Gastrocnemius medialis (tissue), 4 donors: ENCODE measurements at regions not wholly inside any gene's neighbourhood (a gene's known extent, or its start where the extent isn't known, plus 50 kb on each side); places are given as distances from the start of the nearest gene placed in this dataset.

ENCODE experiments used
- POLR2A ChIP-seq, 2 donors: fragments of 450-650 bp; IDR thresholded peaks; one replicate each; pipeline ENCODE4 v1.6.1; 2017; ENCODE audit warnings: antibody characterized with exemption in 2 of 2, mild to moderate bottlenecking in 2 of 2, moderate library complexity in 2 of 2
- TF ChIP-seq, protein P1 (sequence below), 5 experiments: fragments of 450-650 bp in 3 of 5; fragments of 200-600 bp in 2 of 5; sonication (generic) in 2 of 5; IDR thresholded peaks in 4 of 5; conservative IDR thresholded peaks in 1 of 5; 1 replicate in 4 of 5; 2 replicates in 1 of 5; pipeline ENCODE4 v1.5.1; 2016 to 2019; ENCODE audit warnings: antibody characterized with exemption in 5 of 5, mild to moderate bottlenecking in 3 of 5, moderate library complexity in 3 of 5

DNA sequence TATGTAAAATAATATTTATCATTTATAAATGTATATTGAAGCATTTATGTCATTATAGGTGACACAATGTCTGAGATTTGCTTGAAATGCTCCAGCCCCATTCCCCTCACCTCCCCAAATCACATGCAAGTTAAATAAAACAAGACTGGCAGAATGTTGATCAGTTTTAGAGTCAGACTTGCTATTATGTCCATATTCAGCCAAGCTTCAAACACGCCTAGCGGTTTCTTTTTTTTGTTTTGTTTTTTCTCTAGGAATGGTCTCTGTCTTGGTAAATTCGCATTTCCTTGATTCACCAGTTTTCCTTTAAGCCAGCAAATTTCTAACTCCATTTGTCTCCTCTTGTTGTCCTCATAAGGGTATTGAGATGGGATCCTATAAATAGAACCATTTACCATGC is 153.0 kb upstream of the HMHB1 start:
- TF ChIP-seq, protein P1, sequence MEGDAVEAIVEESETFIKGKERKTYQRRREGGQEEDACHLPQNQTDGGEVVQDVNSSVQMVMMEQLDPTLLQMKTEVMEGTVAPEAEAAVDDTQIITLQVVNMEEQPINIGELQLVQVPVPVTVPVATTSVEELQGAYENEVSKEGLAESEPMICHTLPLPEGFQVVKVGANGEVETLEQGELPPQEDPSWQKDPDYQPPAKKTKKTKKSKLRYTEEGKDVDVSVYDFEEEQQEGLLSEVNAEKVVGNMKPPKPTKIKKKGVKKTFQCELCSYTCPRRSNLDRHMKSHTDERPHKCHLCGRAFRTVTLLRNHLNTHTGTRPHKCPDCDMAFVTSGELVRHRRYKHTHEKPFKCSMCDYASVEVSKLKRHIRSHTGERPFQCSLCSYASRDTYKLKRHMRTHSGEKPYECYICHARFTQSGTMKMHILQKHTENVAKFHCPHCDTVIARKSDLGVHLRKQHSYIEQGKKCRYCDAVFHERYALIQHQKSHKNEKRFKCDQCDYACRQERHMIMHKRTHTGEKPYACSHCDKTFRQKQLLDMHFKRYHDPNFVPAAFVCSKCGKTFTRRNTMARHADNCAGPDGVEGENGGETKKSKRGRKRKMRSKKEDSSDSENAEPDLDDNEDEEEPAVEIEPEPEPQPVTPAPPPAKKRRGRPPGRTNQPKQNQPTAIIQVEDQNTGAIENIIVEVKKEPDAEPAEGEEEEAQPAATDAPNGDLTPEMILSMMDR (IDR thresholded peaks at IDR 0.05 in 4 of 5, conservative IDR thresholded peaks at IDR 0.05 in 1 of 5) = no peak
- TF ChIP-seq POLR2A (IDR thresholded peaks at IDR 0.05) = no peak
